22Rv1 (cell line): ENCODE measurements at regions not wholly inside any gene's neighbourhood (a gene's known extent, or its start where the extent isn't known, plus 50 kb on each side); places are given as distances from the start of the nearest gene placed in this dataset.

ENCODE experiments used
- ZFX ChIP-seq: fragments of 450-650 bp; IDR thresholded peaks from 2 replicates; pipeline ENCODE4 v1.6.1; 2017; ENCODE audit warnings: antibody characterized with exemption, borderline replicate concordance
- TF ChIP-seq, protein P1 (sequence below): fragments of 450-650 bp; IDR thresholded peaks from 2 replicates; pipeline ENCODE4 v1.5.1; 2017; ENCODE audit warnings: mild to moderate bottlenecking

DNA sequence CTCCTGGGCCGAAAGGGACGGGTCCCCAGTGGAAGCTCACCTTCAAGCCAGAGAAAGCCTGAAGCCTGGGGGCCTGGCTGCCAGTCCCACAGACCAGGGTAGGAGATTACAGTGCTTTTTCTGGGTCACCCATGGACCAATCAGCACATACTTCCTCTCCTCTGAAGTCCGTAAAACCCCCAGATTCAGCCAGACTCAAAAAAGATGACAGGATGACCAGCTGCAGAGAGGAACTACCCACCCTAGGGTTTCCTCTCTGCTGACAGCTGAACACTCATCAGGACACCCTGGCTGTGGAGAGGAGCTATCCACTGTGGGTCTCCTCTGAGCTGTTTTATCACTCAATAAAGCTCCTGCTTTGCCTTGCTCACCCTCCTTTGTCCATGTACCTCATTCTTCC, 78.0 kb downstream of the SAMD9 start:
- TF ChIP-seq, protein P1, sequence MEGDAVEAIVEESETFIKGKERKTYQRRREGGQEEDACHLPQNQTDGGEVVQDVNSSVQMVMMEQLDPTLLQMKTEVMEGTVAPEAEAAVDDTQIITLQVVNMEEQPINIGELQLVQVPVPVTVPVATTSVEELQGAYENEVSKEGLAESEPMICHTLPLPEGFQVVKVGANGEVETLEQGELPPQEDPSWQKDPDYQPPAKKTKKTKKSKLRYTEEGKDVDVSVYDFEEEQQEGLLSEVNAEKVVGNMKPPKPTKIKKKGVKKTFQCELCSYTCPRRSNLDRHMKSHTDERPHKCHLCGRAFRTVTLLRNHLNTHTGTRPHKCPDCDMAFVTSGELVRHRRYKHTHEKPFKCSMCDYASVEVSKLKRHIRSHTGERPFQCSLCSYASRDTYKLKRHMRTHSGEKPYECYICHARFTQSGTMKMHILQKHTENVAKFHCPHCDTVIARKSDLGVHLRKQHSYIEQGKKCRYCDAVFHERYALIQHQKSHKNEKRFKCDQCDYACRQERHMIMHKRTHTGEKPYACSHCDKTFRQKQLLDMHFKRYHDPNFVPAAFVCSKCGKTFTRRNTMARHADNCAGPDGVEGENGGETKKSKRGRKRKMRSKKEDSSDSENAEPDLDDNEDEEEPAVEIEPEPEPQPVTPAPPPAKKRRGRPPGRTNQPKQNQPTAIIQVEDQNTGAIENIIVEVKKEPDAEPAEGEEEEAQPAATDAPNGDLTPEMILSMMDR = no peak
- TF ChIP-seq ZFX = no peak
